GM23338 (cell line): ENCODE measurements at regions not wholly inside any gene's neighbourhood (a gene's known extent, or its start where the extent isn't known, plus 50 kb on each side); places are given as distances from the start of the nearest gene placed in this dataset.

Experiments
- CREB1 ChIP-seq: fragments of 250-450 bp; sonication (Bioruptor Pico); IDR thresholded peaks from 2 replicates; pipeline ENCODE4 v1.5.0; 2020; ENCODE audit warnings: low read depth, mild to moderate bottlenecking, moderate library complexity
- CTCF ChIP-seq, 2 experiments: fragments of 200-600 bp in 1 of 2; sonication (generic) in 1 of 2; conservative IDR thresholded peaks; 2 replicates each; pipeline versions ENCODE4 v1.5.1 to v1.6.1; 2016 to 2017; ENCODE audit warnings: antibody characterized with exemption in 2 of 2, low read depth in 2 of 2, mild to moderate bottlenecking in 2 of 2, moderate library complexity in 1 of 2
- EZH2 ChIP-seq: fragments of 200-600 bp; sonication (generic); IDR thresholded peaks from one replicate; pipeline ENCODE4 v1.8.0; 2017; ENCODE audit warnings: antibody characterized with exemption, mild to moderate bottlenecking, low read depth; ENCODE audit not compliant: unreplicated experiment
- EZH2phosphoT487 ChIP-seq: fragments of 200-600 bp; sonication (generic); IDR thresholded peaks from one replicate; pipeline ENCODE4 v1.8.1; 2018; ENCODE audit warnings: antibody characterized with exemption; ENCODE audit not compliant: unreplicated experiment
- JUNB ChIP-seq: IDR thresholded peaks from one replicate; pipeline ENCODE4 v1.6.1; 2016; ENCODE audit warnings: antibody characterized with exemption; ENCODE audit not compliant: unreplicated experiment
- POLR2AphosphoS5 ChIP-seq: IDR thresholded peaks from 2 replicates; pipeline ENCODE4 v1.6.1; 2016; ENCODE audit warnings: antibody characterized with exemption, low read depth
- REST ChIP-seq: IDR thresholded peaks from one replicate; pipeline ENCODE4 v1.6.1; 2018; ENCODE audit warnings: antibody characterized with exemption; ENCODE audit not compliant: unreplicated experiment
- ZNF331 ChIP-seq: fragments of 250-450 bp; sonication (Bioruptor Pico); IDR thresholded peaks from 2 replicates; pipeline ENCODE4 v1.5.0; 2020; ENCODE audit warnings: low read depth, mild to moderate bottlenecking, moderate library complexity

GRCh38 chr4:66186095-66186494 is 515.8 kb upstream of the EPHA5 start:
- no peak for TF ChIP-seq EZH2
- TF ChIP-seq CTCF (conservative IDR thresholded peaks at IDR 0.05; ENCODE audit: low read depth in 2 of 2): no peak
- no peak for TF ChIP-seq ZNF331 (CRISPR knock-in tag)
- no peak for TF ChIP-seq REST
- no peak for TF ChIP-seq POLR2AphosphoS5
- TF ChIP-seq CREB1 (CRISPR knock-in tag): no peak
- TF ChIP-seq EZH2phosphoT487: no peak
- no peak for TF ChIP-seq JUNB
